HepG2 (cell line): ENCODE measurements at regions not wholly inside any gene's neighbourhood (a gene's known extent, or its start where the extent isn't known, plus 50 kb on each side); places are given as distances from the start of the nearest gene placed in this dataset.

ENCODE experiments used
- ATAC-seq: fragments of 200-7000 bp; cut with Tn5 transposase; 3 replicates; pipeline ENCODE4 v1.9.1; 2020; ENCODE audit warnings: mild to moderate bottlenecking, moderate library complexity
- BruUV-seq: library from RNA; stranded (reverse); fragments of 400-500 nt; replicated peaks from 2 replicates; lab custom pipeline; 2021; lab: Mats Ljungman, UMichigan
- CTCF ChIA-PET: fragments of 300-600 bp; formaldehyde crosslinking; extraction: SDS; loops from one replicate; lab custom pipeline; 2021; ENCODE audit warnings: low total read pairs, inconsistent platforms, low intra/inter-chr PET ratio; lab: Yijun Ruan, JAX
- POLR2A ChIA-PET: fragments of 350-600 bp; sonication (Branson Sonifier 250); formaldehyde crosslinking; loops from one replicate; lab custom pipeline; 2020; ENCODE audit warnings: antibody characterized with exemption, inconsistent platforms; lab: Yijun Ruan, JAX
- DNase-seq: peaks from one replicate; pipeline ENCODE4 v3.0.0-alpha.2; 2015; ENCODE audit warnings: low spot score
- FAIRE-seq: peaks from 3 replicates; lab custom pipeline; 2011; peaks lifted over from hg19 to GRCh38; lab: Jason Lieb, UNC
- H2AFZ ChIP-seq: one replicate; pipeline ENCODE4 v1.6.1; 2011; ENCODE audit warnings: low read length, inconsistent platforms
- H3K27ac ChIP-seq: fragments of 300-600 bp; 3 replicates; pipeline ENCODE4 v1.8.0; 2011; ENCODE audit warnings: mixed run types, mild to moderate bottlenecking, mixed read lengths, low read length, inconsistent platforms; ENCODE audit not compliant: insufficient read depth; ENCODE audit errors: extremely low read length
- H3K27me3 ChIP-seq, 2 experiments: fragments of 200-600 bp in 1 of 2; 2 replicates in 1 of 2; 3 replicates in 1 of 2; pipeline versions ENCODE4 v1.6.0 to v1.8.0; 2011; ENCODE audit warnings: low read length in 2 of 2, mild to moderate bottlenecking in 2 of 2, moderate library complexity in 2 of 2, inconsistent platforms in 1 of 2; ENCODE audit not compliant: insufficient read depth in 2 of 2, control insufficient read depth in 1 of 2
- H3K36me3 ChIP-seq, 2 experiments: fragments of 200-600 bp in 1 of 2; replicated peaks in 1 of 2; 2 replicates in 1 of 2; 3 replicates in 1 of 2; pipeline versions ENCODE4 v1.5.1 to v1.8.0; 2011; ENCODE audit warnings: low read length in 2 of 2, inconsistent platforms in 1 of 2; ENCODE audit not compliant: insufficient read depth in 2 of 2, control insufficient read depth in 1 of 2
- H3K4me1 ChIP-seq: 2 replicates; pipeline ENCODE4 v1.5.1; 2012; ENCODE audit warnings: low read length, inconsistent platforms; ENCODE audit not compliant: insufficient read depth
- H3K4me2 ChIP-seq: 2 replicates; pipeline ENCODE4 v1.6.0; 2011; ENCODE audit warnings: low read depth, low read length, inconsistent platforms
- H3K4me3 ChIP-seq, 3 experiments: fragments of 200-600 bp in 1 of 3; sonication (generic), shearing (Covaris generic) in 1 of 3; replicated peaks in 1 of 3; 2 replicates each; pipeline ENCODE4 v1.5.1; 2011 to 2016; ENCODE audit warnings: low read length in 3 of 3, inconsistent platforms in 2 of 3, low read depth in 2 of 3, mild to moderate bottlenecking in 2 of 3, control low read depth in 1 of 3, mixed read lengths in 1 of 3; ENCODE audit not compliant: insufficient read depth in 1 of 3
- H3K79me2 ChIP-seq: one replicate; pipeline ENCODE4 v1.6.1; 2011; ENCODE audit warnings: low read length, inconsistent platforms; ENCODE audit not compliant: insufficient read depth
- H3K9ac ChIP-seq: 2 replicates; pipeline ENCODE4 v1.6.0; 2011; ENCODE audit warnings: mild to moderate bottlenecking, low read depth, low read length, inconsistent platforms; ENCODE audit not compliant: insufficient read depth
- H3K9me3 ChIP-seq: 2 replicates; pipeline ENCODE4 v1.5.1; 2012; ENCODE audit warnings: mild to moderate bottlenecking, low read length
- H4K20me1 ChIP-seq: 2 replicates; pipeline ENCODE4 v1.6.0; 2011; ENCODE audit warnings: inconsistent platforms, mild to moderate bottlenecking, low read length, moderate library complexity; ENCODE audit not compliant: insufficient read depth
- CSRNP1 ChIP-seq: sonication (generic); formaldehyde crosslinking; IDR thresholded peaks from 2 replicates; pipeline ENCODE4 v1.8.1; 2023; ENCODE audit warnings: mild to moderate bottlenecking, missing genetic modification reagents
- MLX ChIP-seq: IDR thresholded peaks from 2 replicates; pipeline ENCODE4 v1.6.1; 2016
- NKX3-1 ChIP-seq: sonication (generic); formaldehyde crosslinking; IDR thresholded peaks from 2 replicates; pipeline ENCODE4 v1.5.0; 2020; ENCODE audit warnings: missing genetic modification reagents
- PTBP1 ChIP-seq: fragments of 200-400 bp; formaldehyde crosslinking; IDR thresholded peaks from 2 replicates; pipeline ENCODE4 v1.6.1; 2018; ENCODE audit warnings: low read length, low read depth; ENCODE audit not compliant: poor library complexity, severe bottlenecking
- THRA ChIP-seq: sonication (generic); formaldehyde crosslinking; IDR thresholded peaks from 2 replicates; pipeline ENCODE4 v1.4.0; 2020; ENCODE audit warnings: missing genetic modification reagents, borderline replicate concordance
- ZFP62 ChIP-seq: sonication (generic); formaldehyde crosslinking; IDR thresholded peaks from 2 replicates; pipeline ENCODE4 v1.4.0; 2020; ENCODE audit warnings: missing genetic modification reagents
- ZNF329 ChIP-seq: sonication (generic); formaldehyde crosslinking; IDR thresholded peaks from 2 replicates; pipeline ENCODE4 v1.9.0; 2021; ENCODE audit warnings: low read depth, mild to moderate bottlenecking, missing genetic modification reagents
- ZNF746 ChIP-seq: sonication (generic); formaldehyde crosslinking; IDR thresholded peaks from 2 replicates; pipeline ENCODE4 v1.8.0; 2022; ENCODE audit warnings: mild to moderate bottlenecking, missing genetic modification reagents
- ZNF800 ChIP-seq: sonication (generic); formaldehyde crosslinking; IDR thresholded peaks from 2 replicates; pipeline ENCODE4 v1.4.0; 2020; ENCODE audit warnings: missing genetic modification reagents
- WGBS: methylation state at CpG from one replicate; pipeline ENCODE4 v1.1.6; 2017; ENCODE audit warnings: low lambda C conversion rate; 5-methylcytosine and 5-hydroxymethylcytosine counted together
- in situ Hi-C: cut with HindIII; loops from 2 replicates; pipeline ENCODE4 v1.10.0; 2017; ENCODE audit warnings: low pct_unique_long_range_greater_than_20kb; ENCODE audit not compliant: extremely low pct_ligation_motif_present
- intact Hi-C: fragments of 100-400 bp; cut with micrococcal nuclease; formaldehyde crosslinking; loops from one replicate; pipeline ENCODE4 v1.10.0; 2022; ENCODE audit not compliant: unreplicated experiment

GRCh38 chr16:87052506-87052905, 264.7 kb downstream of the C16orf95 start:
- Histone ChIP-seq H3K36me3 (no peaks in the 10 kb centered on the region), H3K79me2 (no peaks in the 10 kb centered on the region), H3K9ac (no peak overlapping the region), H3K4me1 (no peaks in the 10 kb centered on the region), H3K9me3 (no peaks in the 10 kb centered on the region), H4K20me1 (no peaks in the 10 kb centered on the region), H3K4me3 (no peak overlapping the region), H3K27ac (no peak overlapping the region), H3K4me2 (no peak overlapping the region), H2AFZ (no peak overlapping the region), H3K27me3 (peaks cover 7 to 36% of the 10 kb centered on the region in 2 experiments; a peak in 3 of 5 replicates)
- ATAC-seq (no peak), FAIRE-seq (no peak), DNase-seq (no peak)
- BruUV-seq, result no TSS peak
- WGBS, result 9% methylated on average over 6 of the region's 6 CpGs
- ChIA-PET CTCF (no interaction called here), POLR2A (no interaction called here)
- in situ Hi-C loops (no loop called here), intact Hi-C loops (no loop called here)
- TF ChIP-seq ZFP62 (CRISPR knock-in tag) (no peak), PTBP1 (no peak)
- TF ChIP-seq, all 625 proteins: peak for 0

- ChIA-PET CTCF (no interaction called here), POLR2A (no interaction called here)
- Histone ChIP-seq H3K9ac (no peak overlapping the region), H3K4me1 (no peaks in the 10 kb centered on the region), H3K9me3 (no peaks in the 10 kb centered on the region), H3K4me2 (no peak overlapping the region), H3K27me3 (peaks cover 5 to 35% of the 10 kb centered on the region in 2 experiments; a peak in 3 of 5 replicates), H3K4me3 (no peak overlapping the region), H3K79me2 (no peaks in the 10 kb centered on the region), H4K20me1 (no peaks in the 10 kb centered on the region), H3K27ac (no peak overlapping the region), H3K36me3 (no peaks in the 10 kb centered on the region), H2AFZ (no peak overlapping the region)
- 54% methylated on average over 28 of the region's 39 CpGs for WGBS
- no peak for ATAC-seq
- intact Hi-C loops, result no loop called here
- in situ Hi-C loops, result no loop called here
- no peak for DNase-seq
- FAIRE-seq, result no peak
- no TSS peak for BruUV-seq
- TF ChIP-seq NKX3-1 (CRISPR knock-in tag) (no peak), ZNF800 (no peak), MLX (no peak), CSRNP1 (CRISPR knock-in tag) (no peak), ZNF329 (CRISPR knock-in tag) (no peak), ZNF746 (CRISPR knock-in tag) (no peak), THRA (no peak)
Observed at GRCh38 chr16:87053016-87053982, 263.9 kb downstream of the C16orf95 start.
